GM12878 (cell line): ENCODE measurements at regions not wholly inside any gene's neighbourhood (a gene's known extent, or its start where the extent isn't known, plus 50 kb on each side); places are given as distances from the start of the nearest gene placed in this dataset.
"Not testable (repeated sequence)": the region's sequence is repeated elsewhere in the genome, so short reads cannot be mapped to it uniquely, and the experiment has no call there.

Source experiments
- CBFB ChIP-seq: IDR thresholded peaks from 2 replicates; pipeline ENCODE4 v1.6.1; 2016; ENCODE audit warnings: antibody characterized with exemption, low read depth
- ETV6 ChIP-seq, 2 experiments: fragments of 450-650 bp in 1 of 2; IDR thresholded peaks in 1 of 2; conservative IDR thresholded peaks in 1 of 2; 2 replicates each; pipeline ENCODE4 v1.6.1; 2014; ENCODE audit warnings: antibody characterized with exemption in 1 of 2, borderline replicate concordance in 1 of 2, low read depth in 1 of 2, mild to moderate bottlenecking in 1 of 2, moderate library complexity in 1 of 2
- EZH2 ChIP-seq: IDR thresholded peaks from 2 replicates; pipeline ENCODE4 v1.6.1; 2012; ENCODE audit warnings: low read depth, mild to moderate bottlenecking, control low read depth, inconsistent platforms, low read length, borderline replicate concordance; ENCODE audit not compliant: control insufficient read depth
- NBN ChIP-seq: fragments of 450-650 bp; IDR thresholded peaks from 2 replicates; pipeline ENCODE4 v1.6.1; 2016
- NFYB ChIP-seq: IDR thresholded peaks from 2 replicates; pipeline ENCODE4 v1.6.1; 2011; ENCODE audit warnings: low read depth, mild to moderate bottlenecking, low read length, improper control_type of control experiment, moderate library complexity; ENCODE audit not compliant: insufficient read depth
- POLR2A ChIP-seq: IDR thresholded peaks from 2 replicates; pipeline ENCODE4 v1.6.1; 2011; ENCODE audit warnings: low read depth, mild to moderate bottlenecking, low read length
- SIN3A ChIP-seq: IDR thresholded peaks from 2 replicates; pipeline ENCODE4 v1.6.1; 2012; ENCODE audit warnings: low read depth, low read length, improper control_type of control experiment
- TCF12 ChIP-seq: IDR thresholded peaks from 2 replicates; pipeline ENCODE4 v1.6.1; 2011; ENCODE audit warnings: low read depth, mild to moderate bottlenecking, low read length
- USF2 ChIP-seq: IDR thresholded peaks from 2 replicates; pipeline ENCODE4 v1.6.1; 2011; ENCODE audit warnings: low read depth, low read length, improper control_type of control experiment, borderline replicate concordance
- ZBTB40 ChIP-seq: fragments of 450-650 bp; IDR thresholded peaks from 2 replicates; pipeline ENCODE4 v1.6.1; 2016; ENCODE audit warnings: mild to moderate bottlenecking, moderate library complexity, borderline replicate concordance
- TF ChIP-seq, protein P1 (sequence below), 3 experiments: IDR thresholded peaks in 2 of 3; conservative IDR thresholded peaks in 1 of 3; 2 replicates each; pipeline ENCODE4 v1.5.1; 2011; ENCODE audit warnings: low read depth in 3 of 3, low read length in 3 of 3, mild to moderate bottlenecking in 3 of 3, control low read depth in 2 of 3, moderate library complexity in 2 of 3, inconsistent platforms in 1 of 3, mixed read lengths in 1 of 3; ENCODE audit not compliant: control insufficient read depth in 2 of 3, insufficient read depth in 1 of 3; ENCODE audit errors: extremely low read depth in 1 of 3
- TF ChIP-seq, protein P2 (sequence below): IDR thresholded peaks from 2 replicates; pipeline ENCODE4 v1.6.1; 2012; ENCODE audit warnings: mild to moderate bottlenecking, low read depth, low read length

GRCh38 chr7:68980432-68980831, 617.8 kb upstream of the AUTS2 start:
- not testable (repeated sequence) for TF ChIP-seq EZH2; NBN; SIN3A; TCF12; USF2; NFYB; CBFB; ZBTB40; POLR2A; ETV6 (conservative IDR thresholded peaks at IDR 0.05 in 1 of 2, IDR thresholded peaks at IDR 0.05 in 1 of 2; ENCODE audit: borderline replicate concordance in 1 of 2, low read depth in 1 of 2)
- TF ChIP-seq, protein P1, sequence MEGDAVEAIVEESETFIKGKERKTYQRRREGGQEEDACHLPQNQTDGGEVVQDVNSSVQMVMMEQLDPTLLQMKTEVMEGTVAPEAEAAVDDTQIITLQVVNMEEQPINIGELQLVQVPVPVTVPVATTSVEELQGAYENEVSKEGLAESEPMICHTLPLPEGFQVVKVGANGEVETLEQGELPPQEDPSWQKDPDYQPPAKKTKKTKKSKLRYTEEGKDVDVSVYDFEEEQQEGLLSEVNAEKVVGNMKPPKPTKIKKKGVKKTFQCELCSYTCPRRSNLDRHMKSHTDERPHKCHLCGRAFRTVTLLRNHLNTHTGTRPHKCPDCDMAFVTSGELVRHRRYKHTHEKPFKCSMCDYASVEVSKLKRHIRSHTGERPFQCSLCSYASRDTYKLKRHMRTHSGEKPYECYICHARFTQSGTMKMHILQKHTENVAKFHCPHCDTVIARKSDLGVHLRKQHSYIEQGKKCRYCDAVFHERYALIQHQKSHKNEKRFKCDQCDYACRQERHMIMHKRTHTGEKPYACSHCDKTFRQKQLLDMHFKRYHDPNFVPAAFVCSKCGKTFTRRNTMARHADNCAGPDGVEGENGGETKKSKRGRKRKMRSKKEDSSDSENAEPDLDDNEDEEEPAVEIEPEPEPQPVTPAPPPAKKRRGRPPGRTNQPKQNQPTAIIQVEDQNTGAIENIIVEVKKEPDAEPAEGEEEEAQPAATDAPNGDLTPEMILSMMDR (IDR thresholded peaks at IDR 0.05 in 2 of 3, conservative IDR thresholded peaks at IDR 0.05 in 1 of 3; ENCODE audit: control insufficient read depth in 2 of 3, extremely low read depth in 1 of 3, insufficient read depth in 1 of 3, low read depth in 3 of 3, low read length in 3 of 3), result not testable (repeated sequence)
- TF ChIP-seq, protein P2, sequence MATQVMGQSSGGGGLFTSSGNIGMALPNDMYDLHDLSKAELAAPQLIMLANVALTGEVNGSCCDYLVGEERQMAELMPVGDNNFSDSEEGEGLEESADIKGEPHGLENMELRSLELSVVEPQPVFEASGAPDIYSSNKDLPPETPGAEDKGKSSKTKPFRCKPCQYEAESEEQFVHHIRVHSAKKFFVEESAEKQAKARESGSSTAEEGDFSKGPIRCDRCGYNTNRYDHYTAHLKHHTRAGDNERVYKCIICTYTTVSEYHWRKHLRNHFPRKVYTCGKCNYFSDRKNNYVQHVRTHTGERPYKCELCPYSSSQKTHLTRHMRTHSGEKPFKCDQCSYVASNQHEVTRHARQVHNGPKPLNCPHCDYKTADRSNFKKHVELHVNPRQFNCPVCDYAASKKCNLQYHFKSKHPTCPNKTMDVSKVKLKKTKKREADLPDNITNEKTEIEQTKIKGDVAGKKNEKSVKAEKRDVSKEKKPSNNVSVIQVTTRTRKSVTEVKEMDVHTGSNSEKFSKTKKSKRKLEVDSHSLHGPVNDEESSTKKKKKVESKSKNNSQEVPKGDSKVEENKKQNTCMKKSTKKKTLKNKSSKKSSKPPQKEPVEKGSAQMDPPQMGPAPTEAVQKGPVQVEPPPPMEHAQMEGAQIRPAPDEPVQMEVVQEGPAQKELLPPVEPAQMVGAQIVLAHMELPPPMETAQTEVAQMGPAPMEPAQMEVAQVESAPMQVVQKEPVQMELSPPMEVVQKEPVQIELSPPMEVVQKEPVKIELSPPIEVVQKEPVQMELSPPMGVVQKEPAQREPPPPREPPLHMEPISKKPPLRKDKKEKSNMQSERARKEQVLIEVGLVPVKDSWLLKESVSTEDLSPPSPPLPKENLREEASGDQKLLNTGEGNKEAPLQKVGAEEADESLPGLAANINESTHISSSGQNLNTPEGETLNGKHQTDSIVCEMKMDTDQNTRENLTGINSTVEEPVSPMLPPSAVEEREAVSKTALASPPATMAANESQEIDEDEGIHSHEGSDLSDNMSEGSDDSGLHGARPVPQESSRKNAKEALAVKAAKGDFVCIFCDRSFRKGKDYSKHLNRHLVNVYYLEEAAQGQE, result not testable (repeated sequence)
